Peyer's patch (tissue), 4 donors: ENCODE measurements at regions not wholly inside any gene's neighbourhood (a gene's known extent, or its start where the extent isn't known, plus 50 kb on each side); places are given as distances from the start of the nearest gene placed in this dataset.
"Not testable (repeated sequence)": the region's sequence is repeated elsewhere in the genome, so short reads cannot be mapped to it uniquely, and the experiment has no call there.

Source experiments
- DNase-seq, 3 donors: peaks; one replicate each; pipeline ENCODE4 v3.0.0-alpha.2; 2017 to 2019
- H3K27ac ChIP-seq, 4 donors: fragments of 200-600 bp; sonication (generic); one replicate each; pipeline ENCODE4 v1.5.1; 2016 to 2019
- H3K27me3 ChIP-seq, 2 donors: fragments of 200-600 bp; sonication (generic); one replicate each; pipeline ENCODE4 v1.5.1; 2019
- H3K36me3 ChIP-seq, 3 donors: fragments of 200-600 bp; sonication (generic); one replicate each; pipeline ENCODE4 v1.5.1; 2016 to 2019
- H3K4me1 ChIP-seq, 4 donors: fragments of 200-600 bp; sonication (generic); one replicate each; pipeline ENCODE4 v1.5.1; 2016 to 2019
- H3K4me3 ChIP-seq, 4 donors: fragments of 200-600 bp; sonication (generic); 1 replicate in 3 of 4; 2 replicates in 1 of 4; pipeline ENCODE4 v1.5.1; 2016 to 2019; ENCODE audit warnings: mild to moderate bottlenecking in 1 of 4
- H3K9me3 ChIP-seq, 4 donors: fragments of 200-600 bp; sonication (generic); one replicate each; pipeline ENCODE4 v1.5.1; 2016 to 2019; ENCODE audit warnings: mild to moderate bottlenecking in 1 of 4
- CTCF ChIP-seq, 6 experiments: fragments of 450-650 bp in 4 of 6; fragments of 200-600 bp in 2 of 6; sonication (generic) in 1 of 6; IDR thresholded peaks; one replicate each; pipeline ENCODE4 v1.5.1; 2017 to 2019; ENCODE audit warnings: antibody characterized with exemption in 6 of 6, mild to moderate bottlenecking in 3 of 6, moderate library complexity in 1 of 6
- POLR2A ChIP-seq, 2 donors: fragments of 450-650 bp; IDR thresholded peaks; one replicate each; pipeline ENCODE4 v1.5.1; 2017; ENCODE audit warnings: antibody characterized with exemption in 2 of 2, mild to moderate bottlenecking in 2 of 2, moderate library complexity in 2 of 2

- no peak for TF ChIP-seq CTCF (IDR thresholded peaks at IDR 0.05)
- TF ChIP-seq POLR2A (IDR thresholded peaks at IDR 0.05), result no peak
- H3K27ac ChIP-seq, result peak overlapping the region; percentile 40 to 79 (median 57)
- H3K4me1 ChIP-seq, result peaks cover 0 to 5% (median 0%) of the 10 kb centered on the region in 4 donors
- no peaks in the 10 kb centered on the region for H3K27me3 ChIP-seq
- H3K9me3 ChIP-seq, result no peaks in the 10 kb centered on the region
- DNase-seq, result peak; percentile 23 to 80 (median 61)
- H3K36me3 ChIP-seq, result no peaks in the 10 kb centered on the region
- no peak overlapping the region for H3K4me3 ChIP-seq
Observed at GRCh38 chr7:46603780-46604179, 682.7 kb upstream of the IGFBP3 start.

- TF ChIP-seq POLR2A (IDR thresholded peaks at IDR 0.05) (no peak), CTCF (IDR thresholded peaks at IDR 0.05) (no peak)
- H3K4me3 ChIP-seq, result no peak overlapping the region
- H3K36me3 ChIP-seq, result no peaks in the 10 kb centered on the region
- DNase-seq, result no peak
- peaks cover 0 to 5% (median 0%) of the 10 kb centered on the region in 4 donors for H3K4me1 ChIP-seq
- peak overlapping the region; percentile 36 to 79 (median 57) for H3K27ac ChIP-seq
- no peaks in the 10 kb centered on the region for H3K9me3 ChIP-seq
- H3K27me3 ChIP-seq, result no peaks in the 10 kb centered on the region
Observed at GRCh38 chr7:46603296-46603752, 682.3 kb upstream of the IGFBP3 start.

- H3K4me1 ChIP-seq, result peaks cover 0 to 5% (median 0%) of the 10 kb centered on the region in 4 donors
- no peaks in the 10 kb centered on the region for H3K36me3 ChIP-seq
- DNase-seq, result peak in 1 of 3 donors; percentile 50
- H3K4me3 ChIP-seq, result no peak overlapping the region
- H3K9me3 ChIP-seq, result no peaks in the 10 kb centered on the region
- peak overlapping the region in 1 of 4 donors; percentile 25 for H3K27ac ChIP-seq
- no peaks in the 10 kb centered on the region for H3K27me3 ChIP-seq
- TF ChIP-seq POLR2A (IDR thresholded peaks at IDR 0.05) (no peak), CTCF (IDR thresholded peaks at IDR 0.05) (no peak)
Observed at GRCh38 chr7:46600340-46600739, 679.3 kb upstream of the IGFBP3 start.

- H3K4me3 ChIP-seq, DNase-seq, H3K27ac ChIP-seq: not testable (repeated sequence)
Observed at GRCh38 chr7:46594831-46595230, 673.8 kb upstream of the IGFBP3 start.

GRCh38 chr7:46590918-46591905, 670.1 kb upstream of the IGFBP3 start:
- H3K27me3 ChIP-seq, H3K9me3 ChIP-seq, H3K36me3 ChIP-seq, H3K4me3 ChIP-seq: not testable (repeated sequence)
- Histone ChIP-seq H3K4me1 (peaks cover 0 to 14% (median 0%) of the 10 kb centered on the region in 4 donors), H3K27ac (peak overlapping the region in 3 of 4 donors; percentile 1 to 74 (median 68))
- peak in 3 of 6 experiments; percentile 13 to 37 (median 18) for TF ChIP-seq CTCF (IDR thresholded peaks at IDR 0.05)
- DNase-seq, result peak in 2 of 3 donors; percentile 68 to 74

More at GRCh38 chr7:46594831-46595230, 673.8 kb upstream of the IGFBP3 start:
- peaks cover 0 to 14% (median 0%) of the 10 kb centered on the region in 4 donors for H3K4me1 ChIP-seq
- H3K36me3 ChIP-seq, H3K27me3 ChIP-seq, H3K9me3 ChIP-seq: not testable (repeated sequence)

GRCh38 chr7:46589286-46589685, 668.2 kb upstream of the IGFBP3 start:
- TF ChIP-seq POLR2A (IDR thresholded peaks at IDR 0.05) (no peak), CTCF (IDR thresholded peaks at IDR 0.05) (no peak)
- peaks cover 0 to 14% (median 0%) of the 10 kb centered on the region in 4 donors for H3K4me1 ChIP-seq
- no peaks in the 10 kb centered on the region for H3K36me3 ChIP-seq
- H3K27me3 ChIP-seq, result no peaks in the 10 kb centered on the region
- no peaks in the 10 kb centered on the region for H3K9me3 ChIP-seq
- no peak for DNase-seq
- no peak overlapping the region for H3K4me3 ChIP-seq
- no peak overlapping the region for H3K27ac ChIP-seq
